ENCODE measurements at regions not wholly inside any gene's neighbourhood (a gene's known extent, or its start where the extent isn't known, plus 50 kb on each side); places are given as distances from the start of the nearest gene placed in this dataset.
"Not testable (repeated sequence)": the region's sequence is repeated elsewhere in the genome, so short reads cannot be mapped to it uniquely, and the experiment has no call there.

GRCh38 chr16:77077256-77077922 is 113.6 kb upstream of the MON1B start:
- DNase-seq = no peak

DNA sequence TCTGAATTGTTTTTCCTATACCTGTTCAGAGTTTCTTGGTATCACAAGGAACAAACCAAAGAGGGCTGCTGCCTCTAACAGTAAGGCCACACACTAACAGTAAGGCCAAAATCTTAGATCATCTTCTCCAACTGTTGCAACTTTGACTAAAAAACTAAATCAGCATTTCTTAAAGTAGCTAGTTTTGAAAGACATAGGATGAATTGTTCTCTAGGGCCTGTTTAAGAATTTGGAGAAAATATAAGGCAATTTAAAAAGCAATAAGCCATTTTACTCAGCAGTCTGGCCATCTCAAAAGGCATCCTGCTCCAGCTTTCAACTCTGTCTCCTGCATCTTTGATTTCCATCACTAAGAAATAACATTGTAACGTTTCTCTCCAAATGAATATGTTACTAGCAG is 105.0 kb upstream of the MON1B start:
- no peak for DNase-seq

DNA sequence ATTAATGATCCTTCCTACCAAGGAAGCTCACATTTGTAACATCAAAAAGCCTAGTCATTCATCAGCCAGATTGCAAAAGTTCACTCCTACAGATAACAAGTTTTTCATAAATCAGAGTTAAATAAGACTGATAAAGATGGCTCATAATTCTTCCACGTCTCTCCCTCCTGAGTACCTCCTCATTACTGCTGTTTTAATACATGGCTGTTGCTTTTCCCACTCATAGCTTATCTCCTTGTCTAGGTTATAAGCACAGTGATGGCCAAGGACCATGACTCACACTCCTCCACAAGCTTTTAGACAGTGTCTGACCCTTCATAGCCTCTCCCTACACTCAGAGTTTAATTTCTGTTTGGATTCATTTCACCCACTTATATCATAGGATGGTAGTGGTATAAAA is 100.9 kb upstream of the MON1B start:
- DNase-seq = no peak

- no peak for DNase-seq
Observed at GRCh38 chr16:77093309-77093708, 97.7 kb upstream of the MON1B start.

DNA sequence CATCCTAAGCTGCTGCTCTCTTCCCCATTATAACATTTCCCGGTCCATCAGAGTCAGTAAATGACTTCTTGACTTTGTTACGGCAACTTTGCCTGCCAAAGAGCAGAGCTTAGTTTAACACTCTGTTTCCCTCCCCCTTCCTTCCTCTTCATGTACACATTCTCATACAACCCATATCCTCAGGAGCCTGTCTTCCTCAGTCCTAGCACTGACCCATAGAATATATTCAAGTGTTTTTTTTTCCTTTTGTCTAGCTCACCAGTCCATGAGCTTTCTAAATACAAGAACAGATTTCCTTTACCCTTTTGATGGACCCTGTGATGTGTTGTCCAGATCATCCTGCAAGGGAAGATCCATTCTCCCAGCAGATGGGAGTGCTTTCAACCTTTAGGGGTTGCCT is 97.0 kb upstream of the MON1B start:
- no peak for DNase-seq

GRCh38 chr16:77111056-77111565 is 79.9 kb upstream of the MON1B start:
- no peak for DNase-seq

DNA sequence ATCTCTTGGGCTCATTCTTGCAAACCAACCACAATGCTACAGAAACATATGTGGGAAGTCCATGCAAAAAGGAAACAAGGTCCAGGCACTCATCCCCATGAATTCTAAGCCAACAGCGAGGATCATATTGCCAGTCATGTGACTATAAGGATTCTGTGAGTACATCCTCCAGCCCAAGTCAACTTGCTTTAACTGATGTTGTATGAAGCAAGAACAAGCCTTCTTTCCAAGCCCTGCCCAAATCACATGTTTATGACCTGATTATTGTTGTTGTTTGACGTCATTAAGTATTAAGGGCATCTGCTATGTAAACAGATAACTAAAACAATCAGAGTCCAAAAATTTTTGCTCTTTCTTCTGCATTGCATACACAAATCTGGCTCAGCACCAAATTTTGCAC is 78.2 kb upstream of the MON1B start:
- no peak for DNase-seq

DNA sequence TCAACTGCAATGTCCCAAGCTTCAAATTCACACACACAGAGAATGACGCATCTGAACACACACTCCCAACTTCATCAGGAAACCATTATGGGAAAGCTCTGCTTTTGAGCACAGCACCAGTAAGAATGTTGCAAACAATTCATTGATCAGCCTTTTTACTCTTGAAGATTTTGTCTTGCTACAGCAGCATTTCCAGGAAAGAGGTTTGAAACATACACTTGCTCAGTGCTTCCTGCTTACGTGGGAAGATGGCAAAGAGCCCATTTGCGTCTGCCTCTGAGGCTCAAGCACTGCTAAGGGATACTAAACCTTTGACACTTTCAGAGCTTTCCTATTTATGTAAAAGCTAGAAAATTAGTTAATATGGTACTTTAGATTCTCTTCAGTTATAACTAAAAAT is 77.2 kb upstream of the MON1B start:
- no peak for DNase-seq

GRCh38 chr16:77114361-77114760 is 76.6 kb upstream of the MON1B start:
- DNase-seq = not testable (repeated sequence)

DNA sequence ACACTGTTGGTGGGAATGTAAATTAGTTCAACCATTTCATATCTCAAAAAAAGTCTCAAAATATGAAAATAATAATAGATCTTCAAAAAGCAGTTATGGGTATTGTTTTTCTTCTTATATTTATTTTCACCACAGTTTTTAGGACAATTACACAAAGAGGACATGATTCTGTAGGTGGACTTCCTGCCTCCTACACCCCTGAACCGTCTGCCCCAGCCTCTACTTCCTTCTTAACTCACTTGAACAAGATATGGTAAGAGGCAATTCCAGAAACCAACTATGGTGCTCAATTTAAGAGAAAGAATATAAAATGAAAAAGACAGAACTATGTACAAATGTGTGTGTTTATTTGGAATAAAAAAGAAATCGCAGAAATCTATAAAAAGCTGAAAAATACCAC is 74.1 kb upstream of the MON1B start:
- DNase-seq = no peak

DNA sequence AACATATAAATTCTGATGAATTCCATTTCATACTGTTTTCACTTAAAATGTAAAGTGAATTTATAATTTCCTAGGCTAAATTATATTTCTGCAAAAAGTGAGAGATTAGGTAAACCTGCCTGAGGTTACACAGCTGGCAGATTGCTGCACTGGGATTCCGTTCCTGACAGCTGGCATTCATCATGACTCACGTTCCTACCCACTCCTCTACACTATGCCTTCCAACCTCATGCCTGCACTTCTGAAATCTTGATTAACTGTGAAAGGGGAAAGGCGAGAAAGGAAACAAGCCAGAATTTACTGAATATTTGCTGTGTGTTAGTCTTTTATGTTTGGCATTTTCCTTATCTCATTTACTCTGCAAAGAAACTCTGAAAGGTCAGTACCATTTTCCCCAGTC is 73.3 kb upstream of the MON1B start:
- DNase-seq = no peak

DNA sequence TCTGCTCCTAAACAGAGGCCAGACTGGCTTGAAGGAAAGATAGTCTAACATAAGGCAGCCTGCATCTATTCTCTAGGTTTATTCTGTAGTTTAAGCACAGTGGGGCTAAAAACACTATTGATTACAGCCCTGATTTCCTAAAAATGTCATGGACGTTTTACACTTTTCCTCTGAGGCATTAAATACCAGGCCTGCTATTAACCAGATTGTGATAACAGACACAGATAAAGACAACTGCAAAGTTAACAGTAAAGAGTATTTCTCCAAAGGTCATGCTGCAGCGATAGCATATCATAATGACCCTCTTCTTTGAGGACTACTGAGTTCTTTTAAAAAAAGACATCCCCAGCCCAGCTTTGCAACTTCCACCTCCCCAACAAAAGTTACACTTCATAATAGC is 59.6 kb upstream of the MON1B start:
- DNase-seq = no peak

GRCh38 chr16:77132051-77132618 is 58.9 kb upstream of the MON1B start:
- no peak for DNase-seq

DNA sequence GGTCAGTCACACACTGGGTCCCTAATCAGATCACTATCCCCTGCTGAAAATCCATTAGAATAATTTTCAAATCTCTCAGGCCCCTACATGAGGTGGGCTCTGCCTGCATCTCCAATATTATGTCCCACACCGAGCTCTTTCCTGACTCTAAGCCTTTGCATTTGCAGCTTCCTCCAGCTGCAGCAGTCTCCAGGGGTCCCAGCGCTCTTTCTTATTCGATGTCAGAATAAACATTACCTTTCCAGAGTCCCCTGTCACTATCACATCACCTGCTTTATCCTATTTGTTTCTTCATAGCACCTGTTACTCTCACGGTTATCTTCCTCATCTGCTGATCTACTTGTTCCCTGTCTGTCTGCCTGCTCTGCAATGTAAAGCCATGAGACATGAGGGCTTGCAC is 57.3 kb upstream of the MON1B start:
- no peak for DNase-seq

- DNase-seq = no peak
Observed at GRCh38 chr16:77137045-77137444, 53.9 kb upstream of the MON1B start.

Data from CD4-positive, alpha-beta T cell treated with Interferon gamma for 1 hour (primary cell).